ENCODE measurements at regions not wholly inside any gene's neighbourhood (a gene's known extent, or its start where the extent isn't known, plus 50 kb on each side); places are given as distances from the start of the nearest gene placed in this dataset.

- no peak for TF ChIP-seq CTCF (IDR thresholded peaks at IDR 0.05)
- no peak for TF ChIP-seq NFIC (IDR thresholded peaks at IDR 0.05; ENCODE audit: borderline replicate concordance)
Measured at GRCh38 chr4:148563684-148564083, 121.5 kb upstream of the NR3C2 start (continued).

- CTCF ChIA-PET, result no interaction called here
- Histone ChIP-seq H2AFZ (ENCODE audit: low read depth) (no peak overlapping the region), H3K79me2 (ENCODE audit: insufficient read depth) (no peaks in the 10 kb centered on the region), H3K9me3 (no peaks in the 10 kb centered on the region), H3K4me3 (ENCODE audit: low read depth in 2 of 2, low read length in 1 of 2) (no peak overlapping the region), H3K27ac (ENCODE audit: low read depth in 2 of 2, low read length in 1 of 2) (no peak overlapping the region), H3K36me3 (replicated peaks in 1 of 2; ENCODE audit: control insufficient read depth in 1 of 2, insufficient read depth in 2 of 2, low read length in 1 of 2) (no peaks in the 10 kb centered on the region), H3K9me2 (no peaks in the 10 kb centered on the region), H3F3A (replicated peaks; ENCODE audit: insufficient read depth) (no peaks in the 10 kb centered on the region), H3K9ac (no peak overlapping the region), H3K27me3 (ENCODE audit: insufficient read depth) (peaks cover 10% of the 10 kb centered on the region; the same call in 1 of the 2 replicates), H4K20me1 (ENCODE audit: insufficient read depth) (no peaks in the 10 kb centered on the region), H3K4me2 (no peak overlapping the region), H3K4me1 (ENCODE audit: control insufficient read depth in 1 of 2, insufficient read depth in 2 of 2, low read depth in 1 of 2, low read length in 1 of 2) (no peaks in the 10 kb centered on the region)
- DNase-seq, result no peak
- POLR2A ChIA-PET, result no interaction called here
- TF ChIP-seq MAX (IDR thresholded peaks at IDR 0.05; ENCODE audit: low read depth) (no peak), FOXJ3 (CRISPR knock-in tag; IDR thresholded peaks at IDR 0.05) (no peak), ZBTB33 (IDR thresholded peaks at IDR 0.05; ENCODE audit: borderline replicate concordance, low read depth) (no peak), NFIC (IDR thresholded peaks at IDR 0.05; ENCODE audit: borderline replicate concordance) (no peak), TEAD4 (IDR thresholded peaks at IDR 0.05; ENCODE audit: borderline replicate concordance, insufficient read depth) (no peak), MEF2A (IDR thresholded peaks at IDR 0.05; ENCODE audit: borderline replicate concordance, low read depth) (no peak), EZH2phosphoT487 (IDR thresholded peaks at IDR 0.05; ENCODE audit: borderline replicate concordance, low read depth) (no peak), YY1 (IDR thresholded peaks at IDR 0.05; ENCODE audit: low read depth) (no peak), CTCF (IDR thresholded peaks at IDR 0.05) (no peak), TAF1 (IDR thresholded peaks at IDR 0.05; ENCODE audit: borderline replicate concordance, low read depth, low read length) (no peak)
- WGBS (ENCODE audit: low lambda C conversion rate), result 0% methylated on average over 1 of the region's 1 CpG
Measured at GRCh38 chr4:148561467-148561866, 119.3 kb upstream of the NR3C2 start.

All from SK-N-SH (cell line).